ENCODE measurements at regions not wholly inside any gene's neighbourhood (a gene's known extent, or its start where the extent isn't known, plus 50 kb on each side); places are given as distances from the start of the nearest gene placed in this dataset.
"Not testable (repeated sequence)": the region's sequence is repeated elsewhere in the genome, so short reads cannot be mapped to it uniquely, and the experiment has no call there.

GRCh38 chr11:71164621-71165020, 87.8 kb downstream of the SHANK2 start:
- Histone ChIP-seq H3K79me2 (ENCODE audit: low read length) (no peaks in the 10 kb centered on the region), H3K27ac (ENCODE audit: low read length) (no peak overlapping the region), H4K20me1 (ENCODE audit: insufficient read depth, low read length) (no peaks in the 10 kb centered on the region), H3K36me3 (replicated peaks; ENCODE audit: low read depth, low read length) (no peaks in the 10 kb centered on the region), H3K9ac (ENCODE audit: low read length) (no peak overlapping the region), H3K4me1 (ENCODE audit: low read length) (no peaks in the 10 kb centered on the region), H3K9me3 (ENCODE audit: insufficient read depth, low read length) (no peaks in the 10 kb centered on the region), H2AFZ (ENCODE audit: low read depth, low read length) (no peak overlapping the region), H3K27me3 (ENCODE audit: low read depth, low read length) (0 out of 2 replicates have a peak, but pooled peaks cover 3% of the 10 kb centered on the region), H3K4me2 (ENCODE audit: low read length) (no peak overlapping the region), H3K4me3 (ENCODE audit: low read length) (no peak overlapping the region)
- TF ChIP-seq EZH2phosphoT487 (IDR thresholded peaks at IDR 0.05; ENCODE audit: low read depth) (no peak), CTCF (IDR thresholded peaks at IDR 0.05; ENCODE audit: low read depth, low read length) (no peak)

GRCh38 chr11:71164186-71164585, 88.2 kb downstream of the SHANK2 start:
- Histone ChIP-seq H3K4me1 (ENCODE audit: low read length) (no peaks in the 10 kb centered on the region), H2AFZ (ENCODE audit: low read depth, low read length) (no peak overlapping the region), H3K9ac (ENCODE audit: low read length) (no peak overlapping the region), H3K79me2 (ENCODE audit: low read length) (no peaks in the 10 kb centered on the region), H3K36me3 (replicated peaks; ENCODE audit: low read depth, low read length) (no peaks in the 10 kb centered on the region), H3K27me3 (ENCODE audit: low read depth, low read length) (0 out of 2 replicates have a peak, but pooled peaks cover 3% of the 10 kb centered on the region), H3K9me3 (ENCODE audit: insufficient read depth, low read length) (no peaks in the 10 kb centered on the region), H4K20me1 (ENCODE audit: insufficient read depth, low read length) (no peaks in the 10 kb centered on the region), H3K4me2 (ENCODE audit: low read length) (no peak overlapping the region), H3K27ac (ENCODE audit: low read length) (no peak overlapping the region), H3K4me3 (ENCODE audit: low read length) (no peak overlapping the region)
- TF ChIP-seq CTCF (IDR thresholded peaks at IDR 0.05; ENCODE audit: low read depth, low read length) = no peak
- TF ChIP-seq EZH2phosphoT487 (IDR thresholded peaks at IDR 0.05; ENCODE audit: low read depth) = no peak

GRCh38 chr11:71163371-71163770, 89.0 kb downstream of the SHANK2 start:
- no peak overlapping the region for H3K9ac ChIP-seq (ENCODE audit: low read length)
- H3K4me1 ChIP-seq (ENCODE audit: low read length) = no peaks in the 10 kb centered on the region
- H3K27ac ChIP-seq (ENCODE audit: low read length) = no peak overlapping the region
- no peaks in the 10 kb centered on the region for H3K9me3 ChIP-seq (ENCODE audit: insufficient read depth, low read length)
- no peaks in the 10 kb centered on the region for H4K20me1 ChIP-seq (ENCODE audit: insufficient read depth, low read length)
- no peak overlapping the region for H2AFZ ChIP-seq (ENCODE audit: low read depth, low read length)
- peaks cover 7% of the 10 kb centered on the region; the same call in 1 of the 2 replicates for H3K27me3 ChIP-seq (ENCODE audit: low read depth, low read length)
- no peaks in the 10 kb centered on the region for H3K36me3 ChIP-seq (replicated peaks; ENCODE audit: low read depth, low read length)
- H3K4me3 ChIP-seq (ENCODE audit: low read length) = no peak overlapping the region
- H3K79me2 ChIP-seq (ENCODE audit: low read length) = no peaks in the 10 kb centered on the region
- TF ChIP-seq CTCF (IDR thresholded peaks at IDR 0.05; ENCODE audit: low read depth, low read length) (no peak), EZH2phosphoT487 (IDR thresholded peaks at IDR 0.05; ENCODE audit: low read depth) (no peak)
- no peak overlapping the region for H3K4me2 ChIP-seq (ENCODE audit: low read length)

- Histone ChIP-seq H3K4me3 (ENCODE audit: low read length) (no peak overlapping the region), H3K27ac (ENCODE audit: low read length) (no peak overlapping the region), H2AFZ (ENCODE audit: low read depth, low read length) (no peak overlapping the region), H4K20me1 (ENCODE audit: insufficient read depth, low read length) (no peaks in the 10 kb centered on the region), H3K36me3 (replicated peaks; ENCODE audit: low read depth, low read length) (no peaks in the 10 kb centered on the region), H3K9ac (ENCODE audit: low read length) (no peak overlapping the region), H3K27me3 (ENCODE audit: low read depth, low read length) (peaks cover 7% of the 10 kb centered on the region; the same call in 1 of the 2 replicates), H3K4me1 (ENCODE audit: low read length) (no peaks in the 10 kb centered on the region), H3K4me2 (ENCODE audit: low read length) (no peak overlapping the region), H3K9me3 (ENCODE audit: insufficient read depth, low read length) (no peaks in the 10 kb centered on the region), H3K79me2 (ENCODE audit: low read length) (no peaks in the 10 kb centered on the region)
- TF ChIP-seq EZH2phosphoT487 (IDR thresholded peaks at IDR 0.05; ENCODE audit: low read depth) = no peak
- TF ChIP-seq CTCF (IDR thresholded peaks at IDR 0.05; ENCODE audit: low read depth, low read length) = no peak
Observed at GRCh38 chr11:71158936-71159335, 93.4 kb downstream of the SHANK2 start.

GRCh38 chr11:71157676-71158075, 94.7 kb downstream of the SHANK2 start:
- not testable (repeated sequence) for H3K36me3 ChIP-seq (replicated peaks; ENCODE audit: low read depth, low read length); H3K4me3 ChIP-seq (ENCODE audit: low read length); H3K9ac ChIP-seq (ENCODE audit: low read length); H3K4me2 ChIP-seq (ENCODE audit: low read length); H3K9me3 ChIP-seq (ENCODE audit: insufficient read depth, low read length); H3K4me1 ChIP-seq (ENCODE audit: low read length); H4K20me1 ChIP-seq (ENCODE audit: insufficient read depth, low read length); H2AFZ ChIP-seq (ENCODE audit: low read depth, low read length); H3K79me2 ChIP-seq (ENCODE audit: low read length); H3K27ac ChIP-seq (ENCODE audit: low read length); H3K27me3 ChIP-seq (ENCODE audit: low read depth, low read length)

All from OCI-LY3 (cell line).